Thoracic aorta (tissue), 2 donors: ENCODE measurements at regions not wholly inside any gene's neighbourhood (a gene's known extent, or its start where the extent isn't known, plus 50 kb on each side); places are given as distances from the start of the nearest gene placed in this dataset.

Experiments
- ATAC-seq: fragments of 150-250 bp; one replicate; pipeline ENCODE4 v1.8.0; 2017; ENCODE audit warnings: low read depth; ENCODE audit not compliant: insufficient number of reproducible peaks, low FRiP score
- DNase-seq: peaks from one replicate; pipeline ENCODE4 v3.0.0-alpha.2; 2020; ENCODE audit warnings: low spot score
- H3K27ac ChIP-seq, 2 donors: fragments of 200-600 bp; sonication (generic); 1 replicate in 1 of 2; 2 replicates in 1 of 2; pipeline ENCODE4 v1.5.1; 2016; ENCODE audit warnings: mild to moderate bottlenecking in 2 of 2, moderate library complexity in 2 of 2
- H3K27me3 ChIP-seq: fragments of 200-600 bp; sonication (generic); replicated peaks from 2 replicates; pipeline ENCODE4 v1.6.0; 2016; ENCODE audit warnings: mild to moderate bottlenecking; ENCODE audit not compliant: insufficient read depth
- H3K36me3 ChIP-seq: fragments of 200-600 bp; sonication (generic); one replicate; pipeline ENCODE4 v1.5.1; 2016
- H3K4me1 ChIP-seq, 2 donors: fragments of 200-600 bp; sonication (generic); 1 replicate in 1 of 2; 2 replicates in 1 of 2; pipeline versions ENCODE4 v1.5.1 to v1.6.0; 2016; ENCODE audit warnings: low read depth in 2 of 2, mild to moderate bottlenecking in 1 of 2; ENCODE audit not compliant: control insufficient read depth in 1 of 2
- H3K4me3 ChIP-seq: fragments of 200-600 bp; sonication (generic); 2 replicates; pipeline ENCODE4 v1.5.1; 2016; ENCODE audit warnings: mild to moderate bottlenecking
- H3K9me3 ChIP-seq: fragments of 200-600 bp; sonication (generic); 2 replicates; pipeline ENCODE4 v1.5.1; 2016
- TF ChIP-seq, protein P1 (sequence below): fragments of 200-600 bp; sonication (generic); IDR thresholded peaks from one replicate; pipeline ENCODE4 v1.5.1; 2019; ENCODE audit warnings: antibody characterized with exemption

DNA sequence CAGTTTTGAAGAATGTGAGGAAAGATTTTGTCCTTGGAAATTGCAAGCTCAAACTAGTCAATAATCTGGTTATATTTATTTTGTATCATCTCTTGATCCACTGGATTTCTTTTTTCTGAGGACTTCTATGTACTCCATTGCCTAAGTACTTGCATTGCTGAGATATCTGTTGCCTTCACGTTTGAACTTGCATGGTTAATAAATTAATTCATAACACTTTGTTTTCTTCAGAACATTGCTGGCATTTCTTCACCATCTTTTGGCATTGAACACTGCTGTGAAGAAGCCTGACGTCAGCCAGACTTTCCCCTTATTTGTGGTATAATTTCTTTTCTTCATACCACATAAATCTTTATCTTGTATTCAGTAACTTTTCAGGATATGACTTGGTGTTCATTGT, 246.0 kb upstream of the KIF2A start:
- DNase-seq (no peak), ATAC-seq (no peak)
- TF ChIP-seq, protein P1, sequence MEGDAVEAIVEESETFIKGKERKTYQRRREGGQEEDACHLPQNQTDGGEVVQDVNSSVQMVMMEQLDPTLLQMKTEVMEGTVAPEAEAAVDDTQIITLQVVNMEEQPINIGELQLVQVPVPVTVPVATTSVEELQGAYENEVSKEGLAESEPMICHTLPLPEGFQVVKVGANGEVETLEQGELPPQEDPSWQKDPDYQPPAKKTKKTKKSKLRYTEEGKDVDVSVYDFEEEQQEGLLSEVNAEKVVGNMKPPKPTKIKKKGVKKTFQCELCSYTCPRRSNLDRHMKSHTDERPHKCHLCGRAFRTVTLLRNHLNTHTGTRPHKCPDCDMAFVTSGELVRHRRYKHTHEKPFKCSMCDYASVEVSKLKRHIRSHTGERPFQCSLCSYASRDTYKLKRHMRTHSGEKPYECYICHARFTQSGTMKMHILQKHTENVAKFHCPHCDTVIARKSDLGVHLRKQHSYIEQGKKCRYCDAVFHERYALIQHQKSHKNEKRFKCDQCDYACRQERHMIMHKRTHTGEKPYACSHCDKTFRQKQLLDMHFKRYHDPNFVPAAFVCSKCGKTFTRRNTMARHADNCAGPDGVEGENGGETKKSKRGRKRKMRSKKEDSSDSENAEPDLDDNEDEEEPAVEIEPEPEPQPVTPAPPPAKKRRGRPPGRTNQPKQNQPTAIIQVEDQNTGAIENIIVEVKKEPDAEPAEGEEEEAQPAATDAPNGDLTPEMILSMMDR = no peak
- H3K9me3 ChIP-seq = no peaks in the 10 kb centered on the region
- H3K4me1 ChIP-seq = no peaks in the 10 kb centered on the region
- no peak overlapping the region for H3K4me3 ChIP-seq
- H3K27me3 ChIP-seq = no peaks in the 10 kb centered on the region
- H3K36me3 ChIP-seq = no peaks in the 10 kb centered on the region
- no peak overlapping the region for H3K27ac ChIP-seq

DNA sequence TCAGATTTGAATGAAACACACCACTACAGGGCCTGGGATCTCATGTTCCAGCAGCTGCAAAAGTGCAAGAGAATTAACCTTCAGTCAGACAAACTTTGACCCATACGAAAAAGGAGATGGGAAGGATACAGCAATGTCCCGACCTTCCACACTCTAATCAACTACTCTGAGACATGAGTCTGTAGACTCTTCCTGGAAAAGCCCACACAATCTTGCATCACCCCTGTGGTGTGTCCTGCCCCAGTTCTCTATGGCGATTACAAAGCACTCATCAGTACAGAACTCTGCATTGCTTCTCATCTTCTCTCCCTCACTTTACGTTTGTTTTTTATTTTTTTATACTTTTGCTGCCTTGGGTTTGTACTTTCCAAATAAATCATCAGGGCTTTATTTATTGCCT, 241.0 kb upstream of the KIF2A start:
- Histone ChIP-seq H3K27me3 (no peaks in the 10 kb centered on the region), H3K27ac (no peak overlapping the region), H3K9me3 (no peaks in the 10 kb centered on the region), H3K4me1 (no peaks in the 10 kb centered on the region), H3K4me3 (no peak overlapping the region), H3K36me3 (no peaks in the 10 kb centered on the region)
- ATAC-seq = no peak
- no peak for DNase-seq
- TF ChIP-seq, protein P1 = no peak

DNA sequence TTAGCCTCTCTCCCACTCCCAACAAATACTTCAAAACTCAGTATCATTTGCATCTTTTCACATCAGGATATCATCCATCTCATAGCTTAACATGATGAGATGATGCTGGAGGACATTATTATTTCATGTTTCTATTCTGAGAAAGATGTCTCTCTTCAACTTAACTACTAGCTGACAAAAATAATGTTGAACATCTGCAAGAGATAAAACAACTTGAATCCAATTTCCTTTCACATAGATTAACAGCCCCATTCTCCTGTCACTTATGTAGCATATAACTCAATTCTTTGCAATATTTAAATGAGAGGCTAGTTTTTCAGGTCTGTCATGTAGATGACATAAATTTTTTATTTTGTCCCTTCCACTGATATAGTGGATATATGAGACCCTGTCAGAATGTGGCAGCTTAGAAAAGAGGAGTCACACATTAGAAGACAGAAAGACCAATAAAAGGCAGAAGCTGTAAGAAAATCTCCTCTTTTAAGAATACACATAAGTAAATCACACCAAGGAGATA, 239.2 kb upstream of the KIF2A start:
- no peak for DNase-seq
- no peak for ATAC-seq
- no peaks in the 10 kb centered on the region for H3K36me3 ChIP-seq
- H3K27me3 ChIP-seq = no peaks in the 10 kb centered on the region
- H3K4me1 ChIP-seq = no peaks in the 10 kb centered on the region
- TF ChIP-seq, protein P1 = no peak
- no peak overlapping the region for H3K27ac ChIP-seq
- H3K9me3 ChIP-seq = no peaks in the 10 kb centered on the region
- no peak overlapping the region for H3K4me3 ChIP-seq

DNA sequence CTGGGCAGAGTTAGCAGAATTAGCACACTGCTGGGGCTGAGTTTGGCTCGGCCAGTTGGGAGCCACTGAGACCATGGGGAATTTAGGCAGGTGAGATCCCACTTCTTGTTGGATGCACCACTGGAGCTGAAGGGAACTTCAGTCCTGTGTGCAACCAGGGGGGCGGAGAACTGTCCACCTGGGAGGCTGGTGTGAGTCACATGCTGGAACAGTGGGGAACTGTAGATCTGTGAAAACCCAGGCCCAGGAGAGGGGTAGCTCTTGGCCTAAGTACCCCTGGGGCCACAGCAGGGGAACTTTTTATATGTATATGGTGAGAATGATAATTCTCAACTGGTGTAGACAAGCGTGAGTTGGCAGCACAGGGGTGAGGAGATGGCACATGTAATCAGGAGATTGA, 237.5 kb upstream of the KIF2A start:
- Histone ChIP-seq H3K4me1 (no peaks in the 10 kb centered on the region), H3K27me3 (no peaks in the 10 kb centered on the region), H3K4me3 (no peak overlapping the region), H3K36me3 (no peaks in the 10 kb centered on the region), H3K9me3 (no peaks in the 10 kb centered on the region), H3K27ac (no peak overlapping the region)
- DNase-seq (no peak), ATAC-seq (no peak)
- TF ChIP-seq, protein P1 = no peak

DNA sequence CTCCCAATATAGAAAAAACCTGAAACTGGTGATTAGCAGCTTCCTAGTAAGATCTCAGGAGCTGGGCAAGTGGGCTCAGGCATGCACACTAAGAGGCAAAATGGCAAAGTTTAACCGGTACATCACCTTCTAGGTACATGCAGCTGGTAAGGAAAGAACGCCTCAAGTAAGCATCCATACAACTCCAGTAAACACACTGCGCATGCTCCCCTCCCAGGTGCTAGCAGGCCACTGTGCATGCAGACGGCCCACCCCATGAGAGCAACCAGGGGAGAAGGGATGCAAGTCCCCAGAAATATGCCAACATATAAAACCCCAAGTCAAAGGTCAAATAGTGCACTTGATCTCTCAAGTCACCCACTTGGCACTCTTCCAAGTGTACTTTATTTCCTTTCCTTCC, 228.6 kb upstream of the KIF2A start:
- DNase-seq (no peak), ATAC-seq (no peak)
- Histone ChIP-seq H3K4me3 (no peak overlapping the region), H3K9me3 (no peaks in the 10 kb centered on the region), H3K36me3 (no peaks in the 10 kb centered on the region), H3K27me3 (no peaks in the 10 kb centered on the region), H3K27ac (no peak overlapping the region), H3K4me1 (no peaks in the 10 kb centered on the region)
- TF ChIP-seq, protein P1 = no peak
